Loucy (cell line): ENCODE measurements at regions not wholly inside any gene's neighbourhood (a gene's known extent, or its start where the extent isn't known, plus 50 kb on each side); places are given as distances from the start of the nearest gene placed in this dataset.

Experiments used
- H2AFZ ChIP-seq: fragments of 200-600 bp; sonication (generic); 2 replicates; pipeline ENCODE4 v1.6.0; 2016; ENCODE audit warnings: antibody characterized with exemption, mild to moderate bottlenecking, low read length, moderate library complexity
- H3F3A ChIP-seq: fragments of 200-600 bp; 2 replicates; pipeline ENCODE4 v1.6.0; 2016; ENCODE audit warnings: antibody characterized with exemption, low read depth, mild to moderate bottlenecking
- H3K27me3 ChIP-seq: fragments of 200-600 bp; sonication (generic); 2 replicates; pipeline ENCODE4 v1.6.1; 2014; ENCODE audit warnings: low read length, mild to moderate bottlenecking; ENCODE audit not compliant: insufficient read depth, poor library complexity, severe bottlenecking
- H3K36me3 ChIP-seq: fragments of 200-600 bp; sonication (generic); 2 replicates; pipeline ENCODE4 v1.6.1; 2016; ENCODE audit warnings: low read length; ENCODE audit not compliant: insufficient read depth
- H3K4me1 ChIP-seq: fragments of 200-600 bp; sonication (generic); 2 replicates; pipeline ENCODE4 v1.5.1; 2014; ENCODE audit warnings: low read length, mild to moderate bottlenecking; ENCODE audit not compliant: insufficient read depth, poor library complexity, severe bottlenecking
- H3K4me2 ChIP-seq: fragments of 200-600 bp; sonication (generic); 2 replicates; pipeline ENCODE4 v1.6.0; 2014; ENCODE audit warnings: antibody characterized with exemption, low read length, low read depth, mild to moderate bottlenecking; ENCODE audit not compliant: poor library complexity, severe bottlenecking
- H3K4me3 ChIP-seq: fragments of 200-600 bp; sonication (generic); 2 replicates; pipeline ENCODE4 v1.5.1; 2014; ENCODE audit warnings: low read length, mild to moderate bottlenecking, mixed read lengths; ENCODE audit not compliant: poor library complexity, severe bottlenecking
- H3K79me2 ChIP-seq: fragments of 200-600 bp; sonication (generic); 2 replicates; pipeline ENCODE4 v1.6.1; 2014; ENCODE audit warnings: low read length; ENCODE audit not compliant: insufficient read depth
- H3K9ac ChIP-seq: fragments of 200-600 bp; sonication (generic); 2 replicates; pipeline ENCODE4 v1.6.0; 2014; ENCODE audit warnings: mild to moderate bottlenecking, low read depth, low read length, moderate library complexity; ENCODE audit not compliant: poor library complexity, severe bottlenecking
- H3K9me2 ChIP-seq: fragments of 200-600 bp; sonication (generic); replicated peaks from 2 replicates; pipeline ENCODE4 v1.6.1; 2016; ENCODE audit warnings: low read depth, low read length, mixed read lengths
- H3K9me3 ChIP-seq: fragments of 200-600 bp; sonication (generic); 2 replicates; pipeline ENCODE4 v1.6.1; 2014; ENCODE audit warnings: mild to moderate bottlenecking, antibody characterized with exemption, low read length, low read depth; ENCODE audit not compliant: insufficient read depth
- H4K20me1 ChIP-seq: fragments of 200-600 bp; sonication (generic); 2 replicates; pipeline ENCODE4 v1.6.0; 2014; ENCODE audit warnings: antibody characterized with exemption, low read length, mild to moderate bottlenecking; ENCODE audit not compliant: insufficient read depth, poor library complexity, severe bottlenecking
- EZH2phosphoT487 ChIP-seq: fragments of 200-600 bp; IDR thresholded peaks from 2 replicates; pipeline ENCODE4 v1.6.1; 2018; ENCODE audit warnings: antibody characterized with exemption, mild to moderate bottlenecking, moderate library complexity, borderline replicate concordance
- TF ChIP-seq, protein P1 (sequence below): fragments of 200-600 bp; sonication (generic); conservative IDR thresholded peaks from 2 replicates; pipeline ENCODE4 v1.5.1; 2014; ENCODE audit warnings: mild to moderate bottlenecking, antibody characterized with exemption, low read length

GRCh38 chr1:90309806-90310205 lies 314.9 kb downstream of the ZNF326 start:
- H3K4me1 ChIP-seq, result no peaks in the 10 kb centered on the region
- TF ChIP-seq, protein P1, sequence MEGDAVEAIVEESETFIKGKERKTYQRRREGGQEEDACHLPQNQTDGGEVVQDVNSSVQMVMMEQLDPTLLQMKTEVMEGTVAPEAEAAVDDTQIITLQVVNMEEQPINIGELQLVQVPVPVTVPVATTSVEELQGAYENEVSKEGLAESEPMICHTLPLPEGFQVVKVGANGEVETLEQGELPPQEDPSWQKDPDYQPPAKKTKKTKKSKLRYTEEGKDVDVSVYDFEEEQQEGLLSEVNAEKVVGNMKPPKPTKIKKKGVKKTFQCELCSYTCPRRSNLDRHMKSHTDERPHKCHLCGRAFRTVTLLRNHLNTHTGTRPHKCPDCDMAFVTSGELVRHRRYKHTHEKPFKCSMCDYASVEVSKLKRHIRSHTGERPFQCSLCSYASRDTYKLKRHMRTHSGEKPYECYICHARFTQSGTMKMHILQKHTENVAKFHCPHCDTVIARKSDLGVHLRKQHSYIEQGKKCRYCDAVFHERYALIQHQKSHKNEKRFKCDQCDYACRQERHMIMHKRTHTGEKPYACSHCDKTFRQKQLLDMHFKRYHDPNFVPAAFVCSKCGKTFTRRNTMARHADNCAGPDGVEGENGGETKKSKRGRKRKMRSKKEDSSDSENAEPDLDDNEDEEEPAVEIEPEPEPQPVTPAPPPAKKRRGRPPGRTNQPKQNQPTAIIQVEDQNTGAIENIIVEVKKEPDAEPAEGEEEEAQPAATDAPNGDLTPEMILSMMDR, result no peak
- no peak for TF ChIP-seq EZH2phosphoT487

DNA sequence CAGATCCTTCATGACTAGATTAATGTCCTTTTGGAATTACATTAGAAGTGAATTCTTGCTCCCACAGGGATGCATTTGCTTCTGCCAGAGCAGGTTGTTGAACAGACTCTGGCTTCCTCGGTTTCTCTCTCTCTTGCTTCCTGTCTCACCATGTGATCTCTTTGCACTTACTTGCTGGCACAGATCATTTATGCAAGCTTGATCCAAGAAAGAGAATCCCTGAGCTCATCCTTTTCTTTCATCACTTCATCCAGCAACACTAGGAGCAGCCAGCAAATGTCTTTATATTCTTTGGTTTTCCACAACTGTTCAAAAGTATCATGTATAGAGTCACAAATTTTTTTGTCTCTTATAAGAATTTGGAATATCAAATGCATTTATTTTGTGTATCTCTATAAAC lies 313.5 kb downstream of the ZNF326 start:
- Histone ChIP-seq H3K36me3 (no peaks in the 10 kb centered on the region), H3K4me2 (no peak overlapping the region), H3K27me3 (no peaks in the 10 kb centered on the region), H4K20me1 (no peaks in the 10 kb centered on the region), H3K9me3 (no peaks in the 10 kb centered on the region), H3K79me2 (no peaks in the 10 kb centered on the region), H3K4me3 (no peak overlapping the region), H2AFZ (no peak overlapping the region), H3K4me1 (no peaks in the 10 kb centered on the region), H3K9me2 (no peaks in the 10 kb centered on the region), H3F3A (no peaks in the 10 kb centered on the region), H3K9ac (no peak overlapping the region)
- no peak for TF ChIP-seq EZH2phosphoT487
- TF ChIP-seq, protein P1, result no peak

More at GRCh38 chr1:90309806-90310205, 314.9 kb downstream of the ZNF326 start:
- Histone ChIP-seq H3K4me3 (no peak overlapping the region), H3K36me3 (no peaks in the 10 kb centered on the region), H3K9ac (no peak overlapping the region), H3K79me2 (no peaks in the 10 kb centered on the region), H3K27me3 (no peaks in the 10 kb centered on the region), H2AFZ (no peak overlapping the region), H4K20me1 (no peaks in the 10 kb centered on the region), H3K9me2 (no peaks in the 10 kb centered on the region), H3K9me3 (no peaks in the 10 kb centered on the region), H3F3A (no peaks in the 10 kb centered on the region), H3K4me2 (no peak overlapping the region)

GRCh38 chr1:90305577-90305976 lies 310.7 kb downstream of the ZNF326 start:
- no peak for TF ChIP-seq EZH2phosphoT487
- TF ChIP-seq, protein P1, result no peak
- Histone ChIP-seq H3K4me1 (no peaks in the 10 kb centered on the region), H3K9me2 (no peaks in the 10 kb centered on the region), H3F3A (no peaks in the 10 kb centered on the region), H3K27me3 (no peaks in the 10 kb centered on the region), H3K36me3 (no peaks in the 10 kb centered on the region), H3K4me3 (no peak overlapping the region), H3K9ac (no peak overlapping the region), H2AFZ (no peak overlapping the region), H4K20me1 (no peaks in the 10 kb centered on the region), H3K4me2 (no peak overlapping the region), H3K9me3 (no peaks in the 10 kb centered on the region), H3K79me2 (no peaks in the 10 kb centered on the region)
